ENCODE measurements at regions not wholly inside any gene's neighbourhood (a gene's known extent, or its start where the extent isn't known, plus 50 kb on each side); places are given as distances from the start of the nearest gene placed in this dataset.
A peak's percentile ranks its signal among the peaks of the same experiment; 100 is the strongest.

- Histone ChIP-seq H3K36me3 (ENCODE audit: low read length) (no peaks in the 10 kb centered on the region), H3F3A (ENCODE audit: insufficient read depth) (no peaks in the 10 kb centered on the region), H3K79me2 (ENCODE audit: insufficient read depth, low read length) (no peaks in the 10 kb centered on the region), H3K4me2 (ENCODE audit: low read depth, low read length, poor library complexity, severe bottlenecking) (no peak overlapping the region), H3K9me2 (replicated peaks; ENCODE audit: insufficient read depth, low read length) (no peaks in the 10 kb centered on the region), H4K20me1 (ENCODE audit: low read depth, low read length) (no peaks in the 10 kb centered on the region), H3K4me3 (ENCODE audit: insufficient read depth, low read length, poor library complexity, severe bottlenecking) (no peak overlapping the region), H3K9me3 (ENCODE audit: insufficient read depth, low read length) (no peaks in the 10 kb centered on the region), H2AFZ (ENCODE audit: low read depth, low read length, severe bottlenecking) (no peak overlapping the region), H3K9ac (ENCODE audit: low read length) (no peak overlapping the region), H3K27ac (ENCODE audit: low read depth, low read length) (no peak overlapping the region), H3K27me3 (ENCODE audit: low read length) (no peaks in the 10 kb centered on the region)
- no peak for TF ChIP-seq CTCF (IDR thresholded peaks at IDR 0.05; ENCODE audit: insufficient read depth, low read length, poor library complexity, severe bottlenecking)
- TF ChIP-seq EZH2phosphoT487 (conservative IDR thresholded peaks at IDR 0.05; ENCODE audit: low read length): no peak
These were observed 1182.0 kb downstream of the MAT2B start for GRCh38 chr5:164687391-164687790.

GRCh38 chr5:164688437-164688836 lies 1183.0 kb downstream of the MAT2B start:
- Histone ChIP-seq H4K20me1 (ENCODE audit: low read depth, low read length) (no peaks in the 10 kb centered on the region), H3F3A (ENCODE audit: insufficient read depth) (no peaks in the 10 kb centered on the region), H3K9me3 (ENCODE audit: insufficient read depth, low read length) (no peaks in the 10 kb centered on the region)

GRCh38 chr5:164708831-164709230 lies 1203.4 kb downstream of the MAT2B start:
- Histone ChIP-seq H3K4me2 (ENCODE audit: low read depth, low read length, poor library complexity, severe bottlenecking) (peak overlapping the region; percentile 29), H3K27me3 (ENCODE audit: low read length) (no peaks in the 10 kb centered on the region), H3K9me3 (ENCODE audit: insufficient read depth, low read length) (no peaks in the 10 kb centered on the region), H3K9me2 (replicated peaks; ENCODE audit: insufficient read depth, low read length) (no peaks in the 10 kb centered on the region), H3K9ac (ENCODE audit: low read length) (no peak overlapping the region), H4K20me1 (ENCODE audit: low read depth, low read length) (no peaks in the 10 kb centered on the region), H3K79me2 (ENCODE audit: insufficient read depth, low read length) (no peaks in the 10 kb centered on the region), H3K27ac (ENCODE audit: low read depth, low read length) (no peak overlapping the region; the same call in 1 of the 2 replicates), H3K4me3 (ENCODE audit: insufficient read depth, low read length, poor library complexity, severe bottlenecking) (no peak overlapping the region), H2AFZ (ENCODE audit: low read depth, low read length, severe bottlenecking) (peak overlapping the region; percentile 62), H3K36me3 (ENCODE audit: low read length) (no peaks in the 10 kb centered on the region), H3F3A (ENCODE audit: insufficient read depth) (no peaks in the 10 kb centered on the region)
- TF ChIP-seq CTCF (IDR thresholded peaks at IDR 0.05; ENCODE audit: insufficient read depth, low read length, poor library complexity, severe bottlenecking) (no peak), EZH2phosphoT487 (conservative IDR thresholded peaks at IDR 0.05; ENCODE audit: low read length) (no peak)

More at GRCh38 chr5:164688437-164688836, 1183.0 kb downstream of the MAT2B start:
- Histone ChIP-seq H3K79me2 (ENCODE audit: insufficient read depth, low read length) (no peaks in the 10 kb centered on the region), H3K9me2 (replicated peaks; ENCODE audit: insufficient read depth, low read length) (no peaks in the 10 kb centered on the region), H3K27me3 (ENCODE audit: low read length) (no peaks in the 10 kb centered on the region), H3K27ac (ENCODE audit: low read depth, low read length) (no peak overlapping the region), H3K4me3 (ENCODE audit: insufficient read depth, low read length, poor library complexity, severe bottlenecking) (no peak overlapping the region), H3K36me3 (ENCODE audit: low read length) (no peaks in the 10 kb centered on the region), H3K4me2 (ENCODE audit: low read depth, low read length, poor library complexity, severe bottlenecking) (no peak overlapping the region), H3K9ac (ENCODE audit: low read length) (no peak overlapping the region), H2AFZ (ENCODE audit: low read depth, low read length, severe bottlenecking) (no peak overlapping the region)
- TF ChIP-seq CTCF (IDR thresholded peaks at IDR 0.05; ENCODE audit: insufficient read depth, low read length, poor library complexity, severe bottlenecking) (no peak), EZH2phosphoT487 (conservative IDR thresholded peaks at IDR 0.05; ENCODE audit: low read length) (no peak)

Measured in SU-DHL-6 (cell line).